ENCODE measurements at regions not wholly inside any gene's neighbourhood (a gene's known extent, or its start where the extent isn't known, plus 50 kb on each side); places are given as distances from the start of the nearest gene placed in this dataset.
A peak's percentile ranks its signal among the peaks of the same experiment; 100 is the strongest.

DNA sequence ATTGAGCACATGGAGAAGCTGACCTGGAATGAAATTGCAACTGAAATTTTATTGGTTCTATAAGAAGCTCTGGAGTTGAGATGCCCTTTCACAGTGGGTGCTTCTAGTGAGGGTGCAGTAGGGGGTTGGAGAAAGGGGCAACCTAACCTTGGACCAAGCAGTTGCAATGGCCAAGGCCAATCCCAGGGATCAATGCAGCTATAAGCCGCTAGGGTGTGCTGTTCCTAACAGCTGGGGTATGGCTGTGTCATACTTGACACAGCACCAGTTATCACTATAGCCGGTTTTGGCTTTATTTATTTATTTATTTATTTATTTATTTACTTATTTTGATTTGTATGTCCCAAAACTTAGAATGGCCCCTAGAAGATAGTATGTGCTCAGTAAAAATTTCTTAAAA is 505.9 kb downstream of the FLRT2 start:
- intact Hi-C loops (cut with micrococcal nuclease), result no loop called here
- H3K4me1 ChIP-seq, result no peaks in the 10 kb centered on the region
- no peak overlapping the region for H3K27ac ChIP-seq (replicated peaks)
- H3K9me3 ChIP-seq (replicated peaks), result no peaks in the 10 kb centered on the region
- TF ChIP-seq, protein P1, sequence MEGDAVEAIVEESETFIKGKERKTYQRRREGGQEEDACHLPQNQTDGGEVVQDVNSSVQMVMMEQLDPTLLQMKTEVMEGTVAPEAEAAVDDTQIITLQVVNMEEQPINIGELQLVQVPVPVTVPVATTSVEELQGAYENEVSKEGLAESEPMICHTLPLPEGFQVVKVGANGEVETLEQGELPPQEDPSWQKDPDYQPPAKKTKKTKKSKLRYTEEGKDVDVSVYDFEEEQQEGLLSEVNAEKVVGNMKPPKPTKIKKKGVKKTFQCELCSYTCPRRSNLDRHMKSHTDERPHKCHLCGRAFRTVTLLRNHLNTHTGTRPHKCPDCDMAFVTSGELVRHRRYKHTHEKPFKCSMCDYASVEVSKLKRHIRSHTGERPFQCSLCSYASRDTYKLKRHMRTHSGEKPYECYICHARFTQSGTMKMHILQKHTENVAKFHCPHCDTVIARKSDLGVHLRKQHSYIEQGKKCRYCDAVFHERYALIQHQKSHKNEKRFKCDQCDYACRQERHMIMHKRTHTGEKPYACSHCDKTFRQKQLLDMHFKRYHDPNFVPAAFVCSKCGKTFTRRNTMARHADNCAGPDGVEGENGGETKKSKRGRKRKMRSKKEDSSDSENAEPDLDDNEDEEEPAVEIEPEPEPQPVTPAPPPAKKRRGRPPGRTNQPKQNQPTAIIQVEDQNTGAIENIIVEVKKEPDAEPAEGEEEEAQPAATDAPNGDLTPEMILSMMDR (IDR thresholded peaks at IDR 0.05; ENCODE audit: borderline replicate concordance), result peak; percentile 27
- no peak for DNase-seq
- H3K36me3 ChIP-seq, result no peaks in the 10 kb centered on the region
- no peak overlapping the region for H3K4me3 ChIP-seq
- no peaks in the 10 kb centered on the region for H3K27me3 ChIP-seq (ENCODE audit: low read depth)

DNA sequence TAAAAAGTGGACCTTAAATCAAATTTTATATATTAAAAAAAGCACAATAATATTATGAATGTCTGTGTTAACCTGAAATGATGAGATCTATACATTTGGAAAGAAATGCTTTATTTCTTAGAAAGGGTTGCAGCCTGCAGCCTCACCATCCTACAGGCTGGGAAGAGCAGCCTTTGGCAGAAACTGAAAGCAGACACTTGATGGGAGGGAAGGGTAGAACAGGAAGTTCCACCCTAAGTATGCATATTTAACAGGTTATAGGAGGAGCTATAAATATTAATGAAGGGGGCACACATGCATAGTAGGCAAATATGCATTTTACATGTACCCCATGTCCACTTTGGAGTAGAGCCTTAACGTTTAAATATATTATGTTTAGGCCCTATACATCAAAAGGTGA is 498.0 kb downstream of the FLRT2 start:
- no peaks in the 10 kb centered on the region for H3K4me1 ChIP-seq
- peaks cover 43% of the 10 kb centered on the region for H3K9me3 ChIP-seq (replicated peaks)
- H3K4me3 ChIP-seq, result no peak overlapping the region
- H3K27me3 ChIP-seq (ENCODE audit: low read depth), result no peaks in the 10 kb centered on the region
- intact Hi-C loops (cut with micrococcal nuclease), result no loop called here
- no peak for DNase-seq
- TF ChIP-seq, protein P1 (IDR thresholded peaks at IDR 0.05; ENCODE audit: borderline replicate concordance), result no peak
- H3K36me3 ChIP-seq, result no peaks in the 10 kb centered on the region
- no peak overlapping the region for H3K27ac ChIP-seq (replicated peaks)

DNA sequence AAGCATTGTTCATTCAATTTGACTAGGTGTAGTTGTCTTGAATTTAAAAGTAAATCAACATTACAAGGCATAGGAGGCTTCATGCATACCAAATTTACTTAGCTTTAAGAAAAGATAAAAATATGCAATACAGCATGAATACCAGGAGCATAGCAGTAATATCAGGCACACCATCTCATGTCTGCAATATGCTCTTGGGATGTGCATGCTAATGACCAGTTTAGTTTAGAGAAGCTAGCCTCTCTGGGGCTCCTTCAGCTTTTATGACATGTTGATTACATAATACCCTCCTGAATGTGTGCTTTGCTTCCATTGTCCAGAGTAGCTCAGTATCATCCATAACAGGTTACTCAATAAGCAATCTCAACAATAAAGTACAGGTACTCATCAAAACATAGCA is 497.2 kb downstream of the FLRT2 start:
- Histone ChIP-seq H3K27me3 (ENCODE audit: low read depth) (no peaks in the 10 kb centered on the region), H3K9me3 (replicated peaks) (peaks cover 43% of the 10 kb centered on the region), H3K27ac (replicated peaks) (no peak overlapping the region), H3K36me3 (no peaks in the 10 kb centered on the region), H3K4me3 (no peak overlapping the region), H3K4me1 (no peaks in the 10 kb centered on the region)
- TF ChIP-seq, protein P1 (IDR thresholded peaks at IDR 0.05; ENCODE audit: borderline replicate concordance), result no peak
- no peak for DNase-seq
- intact Hi-C loops (cut with micrococcal nuclease), result no loop called here

DNA sequence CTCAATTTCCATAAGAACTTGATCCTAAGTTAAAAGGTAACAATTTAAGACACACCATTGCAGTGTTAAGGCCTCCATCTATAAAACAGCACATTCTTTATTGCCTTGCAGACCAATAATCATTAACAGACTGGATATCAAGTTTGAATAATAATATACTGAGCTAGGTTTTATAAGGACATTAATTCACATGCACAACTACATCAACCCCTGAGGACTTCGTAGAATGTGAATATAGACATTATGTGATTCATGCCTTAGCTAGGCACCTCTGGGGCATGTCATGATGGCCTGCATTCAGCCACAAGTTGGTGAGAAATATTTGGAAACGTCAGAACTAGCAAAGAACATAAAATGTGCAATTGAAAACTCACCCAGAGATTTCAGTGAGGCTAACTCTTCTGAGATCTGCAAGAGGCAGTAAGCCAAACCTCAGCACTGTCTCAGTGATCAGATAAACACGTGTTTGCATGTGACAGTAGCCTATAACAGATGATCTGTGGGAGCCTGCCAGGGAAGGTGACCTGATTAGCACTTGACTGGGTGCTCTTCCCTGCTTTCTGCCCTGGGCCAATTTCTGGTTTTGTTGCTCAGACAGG is 492.2 kb downstream of the FLRT2 start:
- H3K9me3 ChIP-seq (replicated peaks), result peaks cover 31% of the 10 kb centered on the region

DNA sequence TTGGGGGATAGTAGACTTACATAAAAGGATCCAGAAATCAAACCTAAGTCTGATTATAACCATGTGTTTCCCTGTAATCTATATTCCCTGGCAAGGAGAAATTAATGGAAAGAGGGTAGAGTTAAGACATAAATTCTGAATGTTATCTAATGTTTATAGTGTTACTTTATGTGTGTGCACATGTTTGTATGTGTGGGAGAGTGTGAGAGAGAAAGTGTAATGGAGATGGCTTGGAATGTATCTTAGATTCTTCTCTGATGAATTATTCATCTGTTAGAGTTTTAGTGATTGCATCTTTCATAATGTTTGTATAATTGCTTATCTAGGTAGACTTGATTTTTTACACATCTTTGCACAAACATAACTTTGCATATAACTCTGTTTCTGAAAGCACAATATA is 490.9 kb downstream of the FLRT2 start:
- peaks cover 30% of the 10 kb centered on the region for H3K9me3 ChIP-seq (replicated peaks)
- no peak overlapping the region for H3K4me3 ChIP-seq
- intact Hi-C loops (cut with micrococcal nuclease), result no loop called here
- no peaks in the 10 kb centered on the region for H3K4me1 ChIP-seq
- TF ChIP-seq, protein P1 (IDR thresholded peaks at IDR 0.05; ENCODE audit: borderline replicate concordance), result no peak
- no peak for DNase-seq
- H3K36me3 ChIP-seq, result no peaks in the 10 kb centered on the region
- no peak overlapping the region for H3K27ac ChIP-seq (replicated peaks)
- H3K27me3 ChIP-seq (ENCODE audit: low read depth), result no peaks in the 10 kb centered on the region

More for the DNA sequence above, 492.2 kb downstream of the FLRT2 start:
- intact Hi-C loops (cut with micrococcal nuclease), result no loop called here
- no peak for DNase-seq
- H3K4me1 ChIP-seq, result no peaks in the 10 kb centered on the region
- H3K36me3 ChIP-seq, result no peaks in the 10 kb centered on the region
- H3K4me3 ChIP-seq, result no peak overlapping the region
- H3K27ac ChIP-seq (replicated peaks), result no peak overlapping the region
- no peaks in the 10 kb centered on the region for H3K27me3 ChIP-seq (ENCODE audit: low read depth)
- TF ChIP-seq, protein P1 (IDR thresholded peaks at IDR 0.05; ENCODE audit: borderline replicate concordance), result no peak
